ENCODE measurements at regions not wholly inside any gene's neighbourhood (a gene's known extent, or its start where the extent isn't known, plus 50 kb on each side); places are given as distances from the start of the nearest gene placed in this dataset.

- TF ChIP-seq, protein P1, sequence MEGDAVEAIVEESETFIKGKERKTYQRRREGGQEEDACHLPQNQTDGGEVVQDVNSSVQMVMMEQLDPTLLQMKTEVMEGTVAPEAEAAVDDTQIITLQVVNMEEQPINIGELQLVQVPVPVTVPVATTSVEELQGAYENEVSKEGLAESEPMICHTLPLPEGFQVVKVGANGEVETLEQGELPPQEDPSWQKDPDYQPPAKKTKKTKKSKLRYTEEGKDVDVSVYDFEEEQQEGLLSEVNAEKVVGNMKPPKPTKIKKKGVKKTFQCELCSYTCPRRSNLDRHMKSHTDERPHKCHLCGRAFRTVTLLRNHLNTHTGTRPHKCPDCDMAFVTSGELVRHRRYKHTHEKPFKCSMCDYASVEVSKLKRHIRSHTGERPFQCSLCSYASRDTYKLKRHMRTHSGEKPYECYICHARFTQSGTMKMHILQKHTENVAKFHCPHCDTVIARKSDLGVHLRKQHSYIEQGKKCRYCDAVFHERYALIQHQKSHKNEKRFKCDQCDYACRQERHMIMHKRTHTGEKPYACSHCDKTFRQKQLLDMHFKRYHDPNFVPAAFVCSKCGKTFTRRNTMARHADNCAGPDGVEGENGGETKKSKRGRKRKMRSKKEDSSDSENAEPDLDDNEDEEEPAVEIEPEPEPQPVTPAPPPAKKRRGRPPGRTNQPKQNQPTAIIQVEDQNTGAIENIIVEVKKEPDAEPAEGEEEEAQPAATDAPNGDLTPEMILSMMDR (IDR thresholded peaks at IDR 0.05) = no peak
- TF ChIP-seq POLR2A (IDR thresholded peaks at IDR 0.05) = no peak
Observed at GRCh38 chr18:46399303-46399702, 257.7 kb downstream of the LOXHD1 start.
